Heart left ventricle (tissue), 13 donors: ENCODE measurements at regions not wholly inside any gene's neighbourhood (a gene's known extent, or its start where the extent isn't known, plus 50 kb on each side); places are given as distances from the start of the nearest gene placed in this dataset.

Experiments used
- CTCF ChIP-seq, 12 donors: fragments of 200-600 bp; sonication (generic) in 4 of 12; IDR thresholded peaks; one replicate each; pipeline versions ENCODE4 v1.5.0 to v1.8.0; 2018 to 2022; ENCODE audit warnings: antibody characterized with exemption in 12 of 12, mild to moderate bottlenecking in 5 of 12
- POLR2A ChIP-seq, 2 donors: fragments of 450-650 bp; IDR thresholded peaks; one replicate each; pipeline ENCODE4 v1.6.1; 2017; ENCODE audit warnings: antibody characterized with exemption in 2 of 2, mild to moderate bottlenecking in 2 of 2, moderate library complexity in 2 of 2
- donor health status: ischemic (EF 13 %, LVEDD 7.1; RV severe dilation, severe dysfunction).
- donor health status: DM: no; HTN: yes; CAD: no.
- donor health status: DM: no; HTN: no; CAD: no.
- donor health status: ischemic (EF 25% LVEDD 6.9; RV normal size, moderate dysfunction).
- donor health status: ischemic (EF 25% LVEDD 5.7; RV mildly dilated, moderate dysfunction).
- donor health status: ischemic (EF 35%, LVEDD 5.7; RV mildly dilated, moderate dysfunction).
- donor health status: nonischemic (EF 11% LVEDD 7.7; RV severe dilation, severe dysfunction).
- donor health status: DM: yes; HTN: yes; CAD: no.
- donor health status: PGD.
- donor health status: ischemic (EF 29% LVEDD 5.4; RV normal size, mild dysfunction).
- donor health status: nonischemic (EF 23%, LVEDD 6.1; RV moderate dilation, normal function).

GRCh38 chr4:151540728-151541388 is 131.9 kb downstream of the FHIP1A start:
- no peak for TF ChIP-seq POLR2A (IDR thresholded peaks at IDR 0.05)
- no peak for TF ChIP-seq CTCF (IDR thresholded peaks at IDR 0.05)
